NCI-H774 (cell line): ENCODE measurements at regions not wholly inside any gene's neighbourhood (a gene's known extent, or its start where the extent isn't known, plus 50 kb on each side); places are given as distances from the start of the nearest gene placed in this dataset.
"Not testable (repeated sequence)": the region's sequence is repeated elsewhere in the genome, so short reads cannot be mapped to it uniquely, and the experiment has no call there.

Experiments used
- DNase-seq: peaks from one replicate; lab custom pipeline; 2025; lab: John Stamatoyannopoulos, UW

DNA sequence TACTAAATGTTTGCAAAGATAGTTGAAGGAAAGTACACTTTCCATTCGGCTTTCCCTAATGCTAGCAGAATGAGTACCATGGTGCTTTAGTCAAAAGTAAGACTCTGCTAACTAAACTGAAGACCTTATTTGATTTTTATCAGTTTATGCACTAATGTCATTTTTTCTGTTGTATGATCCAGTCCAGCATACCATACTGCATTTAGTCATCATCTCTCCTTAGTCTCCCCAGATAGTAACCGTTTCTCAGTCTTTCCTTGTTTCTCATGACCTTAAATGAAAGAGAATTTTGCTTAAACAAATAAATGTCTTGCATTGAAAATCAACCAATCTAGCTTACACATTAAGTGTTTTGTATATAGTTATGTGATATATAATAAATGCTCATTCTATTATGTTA is 529.5 kb upstream of the SEMA3D start:
- no peak for DNase-seq

DNA sequence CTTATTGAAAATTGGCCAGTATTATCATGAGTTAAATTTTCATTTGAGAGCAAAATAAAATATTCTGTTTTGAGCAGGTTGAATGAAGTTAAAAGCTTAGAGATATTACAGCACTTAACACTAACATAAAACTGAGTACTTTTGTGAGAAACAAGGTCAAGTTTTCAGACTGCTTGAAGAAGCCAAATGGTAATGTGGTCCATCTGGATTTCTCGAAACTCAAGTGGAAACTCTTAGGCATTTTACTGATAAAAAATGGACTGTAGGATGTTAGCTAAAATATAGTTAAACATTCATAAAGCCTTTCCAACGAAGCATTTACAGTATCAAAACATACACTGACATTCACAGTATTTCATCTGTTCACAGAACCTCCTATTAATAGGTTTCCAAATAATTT is 528.1 kb upstream of the SEMA3D start:
- DNase-seq: no peak

DNA sequence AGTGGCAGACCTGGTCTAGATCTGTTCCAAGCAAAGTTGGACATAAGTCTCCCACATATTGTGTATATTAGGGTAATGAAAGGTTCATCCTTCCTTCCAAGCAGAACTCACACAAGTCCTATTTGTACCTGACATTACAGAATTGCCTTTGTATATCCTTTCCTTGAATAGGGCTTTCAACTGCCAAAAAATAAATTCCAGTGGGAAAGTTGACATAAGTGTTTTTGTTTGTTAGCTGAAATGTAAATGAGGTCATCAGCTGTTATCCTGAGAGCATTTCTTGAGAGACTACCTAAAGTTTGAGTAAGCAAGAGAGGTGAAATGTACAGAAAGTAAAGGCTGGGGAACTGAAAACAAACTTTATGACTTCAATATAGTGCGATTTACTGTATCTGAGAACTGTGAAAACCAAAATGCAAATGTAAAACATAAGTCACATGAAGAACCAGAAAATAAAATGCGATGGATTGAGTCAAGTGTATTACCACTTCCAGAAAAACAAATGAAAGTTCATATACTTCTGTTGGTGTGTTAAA is 527.3 kb upstream of the SEMA3D start:
- DNase-seq: no peak

DNA sequence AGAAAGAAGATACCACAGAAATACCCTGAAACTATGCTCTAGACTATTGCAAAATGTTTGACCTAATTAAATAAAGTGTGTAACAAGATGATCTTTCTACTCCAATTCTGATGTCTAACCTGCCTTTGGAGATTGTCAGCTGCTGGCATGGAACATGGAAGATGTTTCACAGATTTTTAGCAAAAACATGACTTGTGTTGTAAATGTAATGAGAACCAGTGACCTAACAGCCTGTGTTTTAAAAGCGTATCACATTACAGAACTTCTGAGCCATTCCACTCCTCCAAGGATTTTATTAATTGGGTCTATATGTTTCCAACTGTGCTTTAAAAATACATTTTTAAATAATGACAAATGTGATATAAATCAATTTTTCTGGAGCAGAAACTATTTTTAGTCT is 526.3 kb upstream of the SEMA3D start:
- DNase-seq: no peak

DNA sequence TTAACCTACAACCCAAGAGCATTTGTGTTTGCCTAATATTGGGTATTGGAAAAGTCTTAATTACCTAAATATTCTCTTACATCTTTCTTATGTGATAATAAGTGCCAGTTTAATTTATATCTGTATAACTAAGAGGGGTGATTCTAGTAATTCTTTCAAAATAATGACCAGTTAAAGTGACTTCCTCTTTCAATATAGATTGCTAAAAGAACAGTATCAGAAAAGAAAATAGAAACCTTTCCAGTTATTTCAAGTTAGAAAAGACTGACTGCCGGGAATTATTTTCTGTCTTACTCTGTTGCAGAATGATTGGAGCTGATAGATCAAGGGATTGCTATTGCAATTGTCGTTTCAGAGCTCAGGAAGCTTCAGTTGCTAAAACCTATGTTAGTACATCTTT is 525.0 kb upstream of the SEMA3D start:
- no peak for DNase-seq

DNA sequence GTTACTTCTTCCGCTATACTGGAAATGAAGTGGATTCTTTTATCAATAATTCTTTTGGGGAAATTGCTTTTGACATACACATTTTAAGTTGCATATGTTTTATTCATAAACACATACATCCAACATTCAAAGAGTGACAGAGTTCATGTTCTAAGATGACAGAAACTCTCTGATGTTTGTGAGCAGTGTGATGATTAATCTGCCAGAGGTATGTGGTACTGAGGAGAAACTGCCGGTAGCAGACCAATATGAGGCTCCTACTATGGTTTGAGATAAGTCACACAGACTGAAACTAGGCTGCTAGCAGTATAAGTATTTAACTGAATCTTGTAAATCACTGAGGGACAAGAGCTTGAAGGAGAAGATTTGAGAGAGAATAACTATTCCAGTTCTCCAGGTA is 524.1 kb upstream of the SEMA3D start:
- no peak for DNase-seq

DNA sequence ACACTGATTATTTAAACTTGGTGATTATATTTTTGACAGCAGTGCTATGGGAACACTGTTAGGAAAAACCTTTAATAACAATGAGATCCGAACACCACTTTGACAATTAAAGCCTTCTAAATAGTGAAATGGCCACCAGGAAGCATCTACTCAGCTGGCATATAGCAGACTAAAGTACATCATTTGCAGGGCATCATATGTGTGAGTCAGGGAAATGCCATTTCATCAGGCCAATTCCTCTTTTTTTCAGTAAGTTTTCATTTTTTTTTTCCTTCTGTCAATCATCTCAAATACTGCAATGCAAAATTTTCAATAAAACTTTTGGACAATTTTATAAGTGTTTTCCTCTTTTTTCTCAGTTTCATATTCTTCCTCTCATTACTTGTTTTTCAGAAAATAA is 521.4 kb upstream of the SEMA3D start:
- DNase-seq: no peak

DNA sequence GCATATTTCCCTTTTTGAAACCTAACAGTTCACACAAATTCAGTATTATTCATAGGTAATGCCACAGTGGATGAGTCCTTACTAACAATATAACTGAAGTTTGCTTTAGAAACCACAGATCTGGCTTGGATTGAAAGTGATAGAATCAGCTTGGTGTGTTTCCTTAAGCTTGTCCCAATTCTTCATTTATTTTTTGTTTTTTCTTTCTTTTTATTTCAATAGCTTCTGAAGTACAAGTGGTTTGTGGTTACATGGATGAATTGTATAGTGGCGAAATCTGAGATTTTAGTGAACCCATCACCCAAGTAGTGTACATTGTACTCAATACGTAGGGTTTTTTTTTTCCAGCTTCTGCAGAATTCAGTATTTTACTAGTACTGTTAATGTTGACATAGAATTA is 518.2 kb upstream of the SEMA3D start:
- DNase-seq: no peak

DNA sequence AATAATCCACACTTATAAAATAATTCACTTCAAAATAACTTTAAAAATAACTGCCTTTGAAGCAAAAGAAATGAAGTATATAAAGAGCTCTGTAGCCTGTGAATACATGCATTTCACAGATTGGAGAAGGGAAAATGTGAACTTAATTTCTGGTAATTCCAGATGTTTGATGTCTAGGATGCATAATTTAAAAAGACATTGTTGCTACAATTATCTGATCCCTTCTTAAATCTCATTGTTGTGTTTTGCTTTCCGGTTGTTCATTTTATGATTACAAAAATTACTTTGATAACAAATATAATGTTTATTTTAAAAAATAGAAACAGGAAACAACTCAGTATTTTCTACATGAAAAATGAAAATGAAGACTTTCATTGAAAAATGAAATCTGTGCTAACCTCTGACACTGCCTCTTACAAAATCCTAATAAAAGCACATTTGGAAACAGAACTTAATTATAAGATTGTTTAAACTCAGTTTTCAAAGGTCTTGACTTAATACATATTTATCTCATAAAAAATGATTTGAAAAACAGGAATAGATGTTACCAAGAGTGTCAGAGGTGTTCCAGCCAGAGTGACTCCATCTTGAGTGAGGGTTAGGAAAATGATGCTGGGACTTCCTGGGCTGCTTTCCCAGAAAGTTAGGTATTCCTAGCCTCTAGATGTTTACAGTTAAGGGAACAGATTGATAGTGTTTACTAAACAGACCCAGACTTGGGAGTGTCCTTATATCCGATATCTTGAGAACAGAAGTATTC is 516.6 kb upstream of the SEMA3D start:
- no peak for DNase-seq

DNA sequence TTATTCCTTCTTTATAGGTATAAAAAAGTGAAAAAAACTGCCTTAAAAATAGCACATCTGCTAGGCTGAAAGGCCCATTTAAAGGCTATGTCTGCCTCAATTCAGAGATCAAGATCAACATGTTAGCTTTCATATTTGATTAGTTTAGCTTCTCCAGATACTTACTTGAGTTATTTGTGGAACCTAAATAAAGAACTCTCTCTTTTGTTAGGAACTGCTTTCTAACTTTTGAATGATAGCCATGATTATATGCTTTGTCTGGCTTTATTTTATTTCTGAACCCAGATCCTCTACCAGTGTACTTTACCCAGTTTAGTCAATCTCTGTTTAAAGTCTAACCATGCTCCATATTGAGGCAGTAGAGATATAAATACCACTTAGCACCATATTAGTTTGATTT is 515.5 kb upstream of the SEMA3D start:
- DNase-seq: no peak

DNA sequence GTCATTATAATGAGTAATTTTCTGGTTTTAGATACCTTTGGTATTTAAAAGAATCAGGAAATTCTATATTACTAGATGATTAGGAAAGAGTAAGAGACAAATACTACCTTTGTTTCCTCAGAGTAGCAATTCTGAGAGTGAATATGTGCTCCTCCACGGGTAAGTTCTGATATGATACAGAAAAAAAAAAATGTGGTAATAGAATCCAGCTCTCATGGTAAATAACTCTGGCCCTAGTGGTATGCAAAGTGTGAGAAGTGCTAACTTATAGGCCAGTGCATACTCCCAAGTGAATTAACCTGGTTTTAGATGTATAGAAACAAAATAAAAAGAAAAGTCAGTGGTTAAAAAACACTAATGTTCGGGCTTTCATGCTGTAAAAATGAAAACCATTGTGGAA is 512.6 kb upstream of the SEMA3D start:
- no peak for DNase-seq

DNA sequence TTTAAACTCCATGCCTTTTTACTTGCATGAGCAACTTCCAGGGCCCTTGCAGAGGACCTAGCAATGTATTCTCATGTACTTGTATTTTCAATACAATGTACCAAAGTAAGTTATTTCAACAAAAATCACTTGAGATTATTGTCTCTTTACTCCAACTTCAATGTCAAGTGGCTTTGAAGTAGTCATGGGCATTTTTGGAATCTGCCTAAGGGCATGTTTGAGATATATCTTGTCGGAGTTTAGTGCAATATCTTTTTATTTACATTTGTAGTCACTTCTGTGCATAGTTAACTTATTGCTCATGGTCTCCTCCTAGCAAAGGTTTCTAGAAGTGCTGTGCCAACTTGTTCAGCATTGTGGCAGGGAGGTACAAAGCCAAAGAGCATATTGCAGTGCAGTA is 508.7 kb upstream of the SEMA3D start:
- DNase-seq: no peak

DNA sequence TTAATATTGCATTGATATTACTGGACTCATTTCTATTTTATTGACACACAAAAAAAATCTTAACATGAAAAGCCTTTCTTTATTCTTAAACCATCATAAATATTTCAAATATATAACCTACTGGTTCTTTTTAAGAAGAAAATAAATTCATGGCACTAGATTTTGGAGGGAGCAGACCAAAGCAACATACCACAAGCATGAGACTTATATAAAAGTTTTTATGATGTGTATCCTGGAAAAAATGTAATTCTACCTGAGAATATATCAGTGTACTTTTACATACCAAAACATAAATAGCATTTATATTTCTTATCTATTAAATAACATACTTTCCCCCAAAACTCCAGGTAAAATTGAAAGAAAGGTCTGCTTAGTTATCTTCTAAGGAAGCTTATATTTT is 508.2 kb upstream of the SEMA3D start:
- DNase-seq: no peak

DNA sequence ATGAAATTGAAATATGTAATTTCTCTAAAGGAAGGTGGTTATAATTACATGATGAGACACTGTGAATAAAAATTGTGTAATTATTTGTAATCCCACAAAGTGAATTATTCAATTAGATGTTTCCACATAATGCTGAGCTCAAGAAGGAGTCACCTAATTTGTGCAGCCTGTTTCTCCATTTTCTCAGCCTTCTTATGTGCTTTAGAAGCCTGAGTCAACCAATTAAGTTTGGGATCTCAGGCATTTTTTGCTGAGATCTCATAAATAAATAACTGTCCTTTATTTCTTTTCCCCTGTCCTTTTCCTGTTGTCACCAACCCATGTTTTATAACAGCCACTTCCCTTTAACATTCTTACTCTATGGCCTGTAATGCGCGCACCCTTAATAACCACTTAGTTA is 506.5 kb upstream of the SEMA3D start:
- no peak for DNase-seq

DNA sequence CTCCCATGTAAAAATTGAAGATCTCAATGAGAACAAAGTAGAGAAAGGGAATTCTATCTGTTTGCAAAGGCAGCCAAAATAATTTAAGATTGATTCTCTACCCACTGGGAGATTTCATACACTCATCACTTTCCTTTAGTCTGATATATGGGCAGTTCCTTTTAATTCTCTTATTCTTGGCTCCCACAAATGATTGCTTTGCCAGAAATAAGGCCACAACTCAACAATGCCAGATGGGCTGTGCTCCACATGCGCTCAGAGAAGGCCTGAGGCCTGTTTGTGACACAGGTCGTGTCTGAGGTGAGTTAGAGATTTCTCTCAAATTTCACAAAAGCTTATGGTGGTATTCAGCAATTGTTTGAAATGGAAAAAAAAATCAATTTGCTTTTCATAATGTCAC is 501.9 kb upstream of the SEMA3D start:
- DNase-seq: no peak

DNA sequence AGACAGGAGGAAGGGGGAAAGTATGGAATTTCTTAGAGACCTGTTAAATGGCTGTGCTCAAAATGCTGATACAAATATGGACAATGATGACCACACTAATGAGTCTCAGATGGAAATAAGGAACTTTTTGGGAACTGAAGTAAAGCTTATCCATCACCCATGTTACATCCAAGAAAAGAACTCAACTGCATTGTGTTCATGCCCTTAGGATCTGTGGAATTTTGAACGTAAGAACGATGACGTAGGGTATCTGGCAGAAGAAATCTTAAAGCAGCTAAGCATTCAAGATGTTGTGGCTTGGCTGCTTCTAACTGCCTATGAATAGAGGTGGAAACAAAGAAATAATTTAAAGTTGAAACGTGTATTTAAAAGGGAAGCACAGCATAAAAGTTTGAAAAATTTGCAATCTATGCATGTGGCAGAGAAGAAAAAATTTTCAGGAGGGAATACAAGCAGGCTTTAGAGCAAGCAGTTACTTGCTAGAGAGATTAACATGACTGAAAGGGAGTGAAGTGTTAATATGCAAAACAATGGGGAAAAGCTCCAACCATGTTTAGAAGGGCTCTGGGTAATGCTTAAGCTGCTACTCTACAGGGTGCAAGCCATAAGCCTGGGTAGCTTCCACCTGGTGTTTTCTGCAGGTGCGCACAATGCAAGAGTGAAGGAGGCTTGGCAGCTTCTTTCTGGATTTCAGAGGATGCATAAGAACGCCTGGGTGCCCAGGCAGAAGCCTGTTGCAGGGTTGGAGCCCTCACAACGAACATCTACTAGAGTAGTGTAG is 499.7 kb upstream of the SEMA3D start:
- DNase-seq: no peak

DNA sequence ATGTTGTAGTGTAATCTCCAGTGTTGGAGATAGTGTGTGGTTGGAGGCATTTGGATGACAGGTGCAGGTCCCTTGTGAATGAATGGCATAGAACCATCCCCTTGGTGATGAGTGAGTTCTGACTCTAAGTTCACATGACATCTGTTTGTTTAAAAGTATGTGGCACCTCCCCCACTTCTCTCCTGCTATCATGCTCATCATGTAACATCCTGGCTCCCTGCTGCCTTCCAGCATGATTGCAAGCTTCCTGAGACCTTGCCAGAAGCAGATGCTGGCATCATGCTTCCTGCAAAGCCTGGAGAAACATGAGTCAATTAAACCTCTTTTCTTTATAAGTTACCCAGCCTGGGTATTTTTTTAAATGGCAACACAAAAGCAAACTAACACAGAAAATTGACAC is 499.0 kb upstream of the SEMA3D start:
- DNase-seq: no peak

DNA sequence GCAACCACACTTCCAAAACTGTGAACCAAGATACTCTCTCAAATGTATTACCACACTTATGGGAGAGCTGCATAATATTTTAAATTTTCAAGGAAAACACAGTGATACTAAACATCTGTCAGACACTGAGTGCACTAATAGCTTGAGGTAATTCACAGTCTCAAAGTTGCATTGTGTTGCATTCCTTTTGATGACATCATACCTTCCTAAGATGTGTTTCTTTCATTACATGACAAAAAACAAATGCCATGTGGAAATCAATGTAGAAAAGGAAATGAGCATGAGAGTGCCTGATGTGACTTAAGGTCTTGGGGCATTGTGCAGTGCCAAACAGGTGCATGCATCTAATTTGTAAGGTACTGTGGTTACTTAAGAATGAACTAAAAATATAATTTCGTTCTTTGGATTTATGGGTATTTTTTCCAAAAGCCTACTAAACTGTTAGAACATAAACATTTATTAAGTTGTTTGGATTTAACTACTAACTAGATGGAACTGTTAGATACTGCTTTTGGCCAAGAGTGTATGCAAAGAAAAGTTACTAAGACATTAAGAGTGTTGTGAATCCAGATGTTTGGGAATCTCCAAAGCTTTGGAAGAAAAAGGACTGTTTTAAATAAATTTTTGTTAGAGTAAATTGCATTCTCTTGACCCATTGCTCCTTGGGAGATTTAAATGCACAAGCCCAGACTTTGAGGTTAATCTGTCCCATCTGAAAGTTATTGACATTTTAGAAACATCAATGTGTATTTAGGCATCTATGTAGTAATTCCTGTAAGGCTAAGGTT is 496.2 kb upstream of the SEMA3D start:
- DNase-seq: no peak

DNA sequence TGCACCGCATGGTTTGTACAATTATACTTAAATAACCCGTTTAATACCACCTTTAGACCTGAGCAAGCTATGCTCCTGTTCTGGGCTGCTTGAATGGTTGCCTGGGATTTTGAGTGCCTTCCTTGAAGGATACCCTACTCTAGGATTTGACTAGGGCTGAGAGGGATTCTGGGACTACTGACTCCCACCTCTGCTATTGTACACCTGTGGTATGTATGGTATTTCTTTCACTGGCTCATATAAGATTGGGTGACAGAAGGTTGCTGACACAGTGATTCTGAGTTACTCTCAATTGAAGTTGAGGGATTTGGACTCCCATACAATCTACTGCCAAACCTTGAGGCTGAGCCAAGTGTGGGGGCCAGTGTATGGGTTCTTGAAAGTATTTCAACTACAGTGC is 494.4 kb upstream of the SEMA3D start:
- DNase-seq: no peak

DNA sequence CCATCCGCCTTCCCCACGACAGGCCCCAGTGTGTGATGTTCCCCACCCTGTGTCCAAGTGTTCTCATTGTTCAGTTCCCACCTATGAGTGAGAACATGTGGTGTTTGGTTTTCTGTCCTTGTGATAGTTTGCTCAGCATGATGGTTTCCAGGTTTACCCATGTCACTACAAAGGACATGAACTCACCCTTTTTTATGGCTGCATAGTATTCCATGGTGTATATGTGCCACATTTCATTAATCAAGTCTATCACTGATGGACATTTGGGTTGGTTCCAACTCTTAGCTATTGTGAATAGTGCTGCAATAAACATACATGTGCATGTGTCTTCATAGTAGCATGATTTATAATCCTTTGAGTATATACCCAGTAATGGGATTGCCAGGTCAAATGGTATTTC is 488.2 kb upstream of the SEMA3D start:
- not testable (repeated sequence) for DNase-seq

DNA sequence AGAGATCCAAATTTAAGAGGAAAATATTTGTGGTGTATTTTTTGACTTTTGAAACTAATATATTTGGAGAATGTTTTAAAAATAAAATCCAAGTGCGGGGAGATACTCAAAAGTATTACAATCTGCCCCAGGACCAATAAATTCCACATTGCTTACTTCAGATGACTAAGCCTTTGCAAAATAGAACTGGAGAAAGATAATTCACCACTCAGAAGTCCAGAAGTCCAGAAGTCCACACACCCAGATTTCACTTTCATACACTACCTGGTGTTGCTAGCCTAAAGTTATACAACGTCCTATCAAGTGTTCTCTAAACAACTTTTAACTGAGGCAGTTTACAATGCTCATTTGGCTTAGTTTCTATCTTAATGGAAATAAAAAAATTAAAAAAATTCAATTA is 487.0 kb upstream of the SEMA3D start:
- DNase-seq: no peak

DNA sequence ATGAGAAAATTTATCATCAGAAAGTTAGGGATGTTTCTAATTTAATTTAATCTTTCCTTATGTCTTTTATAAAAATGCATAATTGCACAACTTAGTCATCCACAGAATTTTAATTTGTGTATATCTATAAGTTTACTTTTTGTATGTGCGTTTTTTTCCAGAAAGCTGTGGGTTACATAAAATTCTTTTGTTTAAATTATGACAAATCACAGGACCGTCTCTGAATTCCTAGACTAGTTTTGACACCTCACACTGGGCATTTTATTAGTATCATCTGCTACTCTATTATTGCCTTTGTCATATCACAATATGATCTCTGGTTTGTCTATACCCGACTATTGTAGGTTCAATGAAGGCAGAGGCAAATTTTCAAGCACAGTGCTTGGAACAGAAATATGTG is 482.4 kb upstream of the SEMA3D start:
- no peak for DNase-seq

DNA sequence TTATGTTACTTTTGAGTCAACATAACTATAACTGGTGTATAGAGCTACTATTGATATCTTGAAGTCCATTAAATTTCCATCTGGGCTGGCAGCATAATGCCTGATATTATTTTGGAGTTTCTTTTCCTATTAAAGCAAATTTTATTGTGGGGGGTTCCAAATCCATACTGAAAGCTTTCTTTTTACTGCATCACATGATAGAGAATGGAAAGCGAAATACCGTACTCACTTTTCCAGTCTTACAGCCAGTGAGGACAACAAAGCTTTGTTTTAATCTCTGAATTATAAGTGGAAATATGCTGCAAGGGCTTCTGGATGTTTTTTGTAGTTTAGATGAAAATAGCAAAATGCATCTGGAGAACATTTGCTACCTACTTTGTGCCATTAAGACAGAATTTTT is 477.5 kb upstream of the SEMA3D start:
- no peak for DNase-seq
